Heart right ventricle (tissue), 16 donors: ENCODE measurements at regions not wholly inside any gene's neighbourhood (a gene's known extent, or its start where the extent isn't known, plus 50 kb on each side); places are given as distances from the start of the nearest gene placed in this dataset.
"Not testable (repeated sequence)": the region's sequence is repeated elsewhere in the genome, so short reads cannot be mapped to it uniquely, and the experiment has no call there.

Source experiments
- ATAC-seq, 8 donors: fragments of 200-7000 bp; cut with Tn5 transposase; one replicate each; pipeline ENCODE4 v1.9.1; 2020; ENCODE audit warnings: mild to moderate bottlenecking in 8 of 8, moderate library complexity in 8 of 8, moderate number of reproducible peaks in 1 of 8
- DNase-seq, 2 donors: peaks; one replicate each; pipeline ENCODE4 v3.0.0-alpha.2; 2020
- H3K27ac ChIP-seq, 10 donors: fragments of 200-600 bp; sonication (generic) in 2 of 10; one replicate each; pipeline versions ENCODE4 v1.5.0 to v1.8.0; 2020 to 2022; ENCODE audit warnings: mild to moderate bottlenecking in 3 of 10
- H3K27me3 ChIP-seq, 7 donors: fragments of 200-600 bp; one replicate each; pipeline ENCODE4 v1.8.0; 2021 to 2022; ENCODE audit warnings: mild to moderate bottlenecking in 2 of 7
- H3K36me3 ChIP-seq, 9 donors: fragments of 200-600 bp; sonication (generic) in 1 of 9; one replicate each; pipeline versions ENCODE4 v1.5.0 to v1.8.0; 2020 to 2022; ENCODE audit warnings: mild to moderate bottlenecking in 2 of 9
- H3K4me1 ChIP-seq, 9 donors: fragments of 200-600 bp; sonication (generic) in 1 of 9; one replicate each; pipeline versions ENCODE4 v1.5.0 to v1.8.0; 2020 to 2022; ENCODE audit warnings: mild to moderate bottlenecking in 4 of 9
- H3K4me3 ChIP-seq, 10 donors: fragments of 200-600 bp; sonication (generic) in 2 of 10; one replicate each; pipeline versions ENCODE4 v1.5.0 to v1.8.0; 2020 to 2022; ENCODE audit warnings: mild to moderate bottlenecking in 7 of 10, moderate library complexity in 2 of 10
- H3K9me3 ChIP-seq, 11 donors: fragments of 200-600 bp in 10 of 11; sonication (generic) in 2 of 11; one replicate each; pipeline versions ENCODE4 v1.5.0 to v1.8.0; 2013 to 2022; ENCODE audit warnings: mild to moderate bottlenecking in 2 of 11, control low read depth in 1 of 11, moderate library complexity in 1 of 11
- CTCF ChIP-seq, 9 donors: fragments of 200-600 bp; sonication (generic) in 2 of 9; IDR thresholded peaks; one replicate each; pipeline versions ENCODE4 v1.5.0 to v1.8.0; 2021 to 2022; ENCODE audit warnings: antibody characterized with exemption in 9 of 9, mild to moderate bottlenecking in 5 of 9, moderate library complexity in 1 of 9
- WGBS, 2 donors: extraction: QIAGEN DNeasy Blood & Tissue Kit; methylation state at CpG; one replicate each; pipeline ENCODE4 v1.1.7; 2013; ENCODE audit warnings: inconsistent platforms in 1 of 2; 5-methylcytosine and 5-hydroxymethylcytosine counted together
- intact Hi-C, 10 donors: fragments of 100-400 bp; cut with DNase I; formaldehyde crosslinking; loops; one replicate each; pipeline versions ENCODE4 v1.11.1 to v1.14.2; 2022
- donor health status: Arrhythmogenic right ventricular cardiomyopathy.
- donor health status: ischemic (EF 13 %, LVEDD 7.1; RV severe dilation, severe dysfunction).
- donor health status: healthy with polysubstance abuse.
- donor health status: DM: no; HTN: yes; CAD: no.
- donor health status: DM: no; HTN: no; CAD: no.
- donor health status: ischemic (EF 25% LVEDD 6.9; RV normal size, moderate dysfunction).
- donor health status: ischemic (EF 25% LVEDD 5.7; RV mildly dilated, moderate dysfunction).
- donor health status: healthy.
- donor health status: DM: yes; HTN: yes; CAD: no.
- donor health status: Ischemic cardiomyopathy.
- donor health status: ischemic (EF 35%, LVEDD 5.7; RV mildly dilated, moderate dysfunction).
- donor health status: nonischemic (EF 11% LVEDD 7.7; RV severe dilation, severe dysfunction).
- donor health status: DM: yes; HTN: yes; CAD: no.
- donor health status: PGD.
- donor health status: ischemic (EF 29% LVEDD 5.4; RV normal size, mild dysfunction).
- donor health status: nonischemic (EF 23%, LVEDD 6.1; RV moderate dilation, normal function).

DNA sequence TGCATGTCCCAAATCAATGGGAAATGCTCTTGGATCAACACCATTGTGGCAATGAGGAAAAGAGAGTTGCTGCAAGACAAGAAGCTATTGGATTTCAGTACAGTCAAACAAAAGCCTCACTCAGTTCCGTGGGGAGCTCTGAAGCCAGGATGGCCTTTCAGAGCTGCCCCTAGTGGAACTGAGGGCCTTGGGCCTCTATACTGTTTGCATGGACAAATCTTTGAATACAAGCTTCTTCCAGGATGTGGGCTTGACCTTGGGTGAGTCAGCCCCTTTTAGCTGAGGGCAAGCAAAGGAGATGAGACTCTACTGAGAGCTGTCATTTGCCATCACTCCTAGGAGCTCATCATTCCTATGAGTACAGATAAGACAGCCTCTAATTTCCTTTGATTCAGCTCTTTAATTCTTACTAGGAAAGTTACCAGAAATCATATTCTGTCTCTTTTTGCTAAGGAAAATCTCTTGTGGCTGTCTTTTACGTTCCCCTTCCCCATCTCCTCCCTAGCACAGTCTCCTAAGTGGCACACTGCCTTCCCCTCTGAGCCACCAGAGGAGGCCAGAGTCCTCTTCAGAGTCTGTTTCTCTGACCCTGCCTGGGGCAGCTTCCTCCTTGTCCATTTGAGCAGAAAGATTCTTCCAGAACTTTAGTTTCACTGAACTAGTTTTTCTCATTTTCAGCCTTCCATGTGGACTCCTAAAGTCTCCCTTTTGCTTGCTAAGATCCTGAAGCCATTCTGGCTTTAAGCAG, 168.8 kb upstream of the POC5 start:
- no peak overlapping the region for H3K4me3 ChIP-seq
- peaks cover 0 to 2% (median 0%) of the 10 kb centered on the region in 11 donors for H3K9me3 ChIP-seq
- ATAC-seq (no peak), DNase-seq (no peak)
- H3K27ac ChIP-seq = no peak overlapping the region
- intact Hi-C loops = no loop called here
- 58 to 72% methylated on average over 2 of the region's 2 CpGs for WGBS, 2 donors
- no peaks in the 10 kb centered on the region for H3K27me3 ChIP-seq
- TF ChIP-seq CTCF (IDR thresholded peaks at IDR 0.05) = peak in 2 of 9 donors; percentile 7 to 8
- H3K36me3 ChIP-seq = no peaks in the 10 kb centered on the region
- H3K4me1 ChIP-seq = no peaks in the 10 kb centered on the region

- Histone ChIP-seq H3K4me3 (no peak overlapping the region), H3K27ac (no peak overlapping the region), H3K4me1 (no peaks in the 10 kb centered on the region), H3K9me3 (peaks cover 0 to 9% (median 0%) of the 10 kb centered on the region in 11 donors), H3K27me3 (no peaks in the 10 kb centered on the region), H3K36me3 (no peaks in the 10 kb centered on the region)
- no peak for DNase-seq
- WGBS, 2 donors = 83 to 86% methylated on average over 1 of the region's 1 CpG
- no peak for ATAC-seq
- no peak for TF ChIP-seq CTCF (IDR thresholded peaks at IDR 0.05)
- intact Hi-C loops = no loop called here
These were observed 168.1 kb upstream of the POC5 start for GRCh38 chr5:75885321-75885720.

DNA sequence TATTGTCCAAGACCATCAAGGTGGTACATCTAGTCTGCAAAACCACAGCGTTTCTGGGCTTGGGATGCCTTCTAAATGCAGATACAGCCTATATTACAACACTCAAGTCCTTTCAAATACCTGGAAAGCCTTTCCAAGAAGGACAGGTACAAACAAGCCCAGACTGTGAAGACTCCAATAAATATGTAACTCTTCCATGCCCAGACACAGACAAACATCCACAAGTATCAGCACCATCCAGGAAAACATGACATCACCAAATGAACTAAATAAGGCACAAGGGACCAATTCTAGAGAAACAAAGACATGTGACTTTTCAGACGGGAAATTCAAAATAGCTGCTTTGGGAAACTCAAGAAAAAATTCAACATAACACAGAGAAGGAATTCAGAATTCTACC, 152.7 kb upstream of the POC5 start:
- Histone ChIP-seq H3K27me3 (no peaks in the 10 kb centered on the region), H3K4me1 (no peaks in the 10 kb centered on the region), H3K4me3 (no peak overlapping the region), H3K9me3 (peaks cover 0 to 6% (median 0%) of the 10 kb centered on the region in 11 donors), H3K36me3 (no peaks in the 10 kb centered on the region), H3K27ac (no peak overlapping the region)
- no peak for TF ChIP-seq CTCF (IDR thresholded peaks at IDR 0.05)
- ATAC-seq (no peak), DNase-seq (no peak)
- 57 to 65% methylated on average over 2 of the region's 2 CpGs for WGBS, 2 donors
- intact Hi-C loops = no loop called here

GRCh38 chr5:75862872-75863271, 145.6 kb upstream of the POC5 start:
- Histone ChIP-seq H3K27me3 (no peaks in the 10 kb centered on the region), H3K36me3 (no peaks in the 10 kb centered on the region), H3K9me3 (peaks cover 0 to 19% (median 0%) of the 10 kb centered on the region in 11 donors), H3K4me1 (no peaks in the 10 kb centered on the region), H3K4me3 (no peak overlapping the region), H3K27ac (no peak overlapping the region)
- DNase-seq = no peak
- no peak for ATAC-seq
- 87 to 93% methylated on average over 5 of the region's 5 CpGs for WGBS, 2 donors
- intact Hi-C loops = no loop called here
- no peak for TF ChIP-seq CTCF (IDR thresholded peaks at IDR 0.05)

- H3K4me3 ChIP-seq, H3K27me3 ChIP-seq, H3K36me3 ChIP-seq, H3K27ac ChIP-seq, H3K4me1 ChIP-seq, ATAC-seq, DNase-seq, intact Hi-C loops: not testable (repeated sequence)
- H3K9me3 ChIP-seq = peaks cover 0 to 19% (median 0%) of the 10 kb centered on the region in 11 donors
- 82 to 85% methylated on average over 11 of the region's 11 CpGs for WGBS, 2 donors
These were observed 142.4 kb upstream of the POC5 start for GRCh38 chr5:75859621-75860020.
